T-helper 2 cell treated with Interferon-gamma antibody and Interleukin-4, amounts not matched to agents 5 μg/mL and 100 μg/mL, for 36 hours (primary cell): ENCODE measurements at regions not wholly inside any gene's neighbourhood (a gene's known extent, or its start where the extent isn't known, plus 50 kb on each side); places are given as distances from the start of the nearest gene placed in this dataset.

Source experiments
- DNase-seq: peaks from one replicate; pipeline ENCODE4 v3.0.0; 2021; ENCODE audit warnings: low spot score
- H3K27ac Mint-ChIP-seq: one replicate; pipeline ENCODE4 v1.8.0; 2021; ENCODE audit warnings: mild to moderate bottlenecking, mixed read lengths
- H3K27me3 Mint-ChIP-seq: one replicate; pipeline ENCODE4 v1.8.0; 2021; ENCODE audit warnings: low read depth, mixed read lengths
- H3K36me3 Mint-ChIP-seq: one replicate; pipeline ENCODE4 v1.8.0; 2021; ENCODE audit warnings: low read depth, mixed read lengths
- H3K4me1 Mint-ChIP-seq: one replicate; pipeline ENCODE4 v1.8.0; 2021; ENCODE audit warnings: low read depth, mixed read lengths
- H3K4me3 Mint-ChIP-seq: one replicate; pipeline ENCODE4 v1.8.0; 2022; ENCODE audit warnings: mild to moderate bottlenecking, moderate library complexity, mixed read lengths
- H3K9me3 Mint-ChIP-seq: one replicate; pipeline ENCODE4 v1.8.0; 2021; ENCODE audit warnings: mixed read lengths

- Mint-ChIP-seq H3K4me1 (no peaks in the 10 kb centered on the region), H3K4me3 (no peak overlapping the region), H3K27me3 (no peaks in the 10 kb centered on the region), H3K36me3 (no peaks in the 10 kb centered on the region), H3K9me3 (no peaks in the 10 kb centered on the region), H3K27ac (no peak overlapping the region)
- DNase-seq: no peak
Observed at GRCh38 chr21:41091616-41092015, 76.3 kb upstream of the BACE2 start.

DNA sequence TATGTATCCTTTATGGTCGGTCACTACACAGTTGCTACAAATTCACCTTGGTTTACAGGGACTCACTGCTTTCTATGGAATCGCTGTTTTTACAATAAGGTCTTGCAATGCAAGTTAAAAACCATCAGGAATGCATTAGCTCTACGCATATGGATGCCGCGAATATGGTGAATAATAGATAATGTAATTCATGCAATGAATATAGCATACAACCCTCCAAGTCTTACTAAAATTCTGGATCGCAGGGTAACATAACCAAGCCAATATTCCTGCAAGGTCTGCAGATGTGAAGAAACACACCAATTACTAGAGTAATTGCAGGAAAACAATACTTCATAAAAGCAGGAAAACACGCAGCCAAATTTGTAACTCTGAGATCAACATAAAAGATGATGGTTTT, 75.6 kb upstream of the BACE2 start:
- H3K9me3 Mint-ChIP-seq: no peaks in the 10 kb centered on the region
- no peak overlapping the region for H3K4me3 Mint-ChIP-seq
- no peaks in the 10 kb centered on the region for H3K36me3 Mint-ChIP-seq
- H3K27ac Mint-ChIP-seq: no peak overlapping the region
- DNase-seq: no peak
- no peaks in the 10 kb centered on the region for H3K4me1 Mint-ChIP-seq
- H3K27me3 Mint-ChIP-seq: no peaks in the 10 kb centered on the region

DNA sequence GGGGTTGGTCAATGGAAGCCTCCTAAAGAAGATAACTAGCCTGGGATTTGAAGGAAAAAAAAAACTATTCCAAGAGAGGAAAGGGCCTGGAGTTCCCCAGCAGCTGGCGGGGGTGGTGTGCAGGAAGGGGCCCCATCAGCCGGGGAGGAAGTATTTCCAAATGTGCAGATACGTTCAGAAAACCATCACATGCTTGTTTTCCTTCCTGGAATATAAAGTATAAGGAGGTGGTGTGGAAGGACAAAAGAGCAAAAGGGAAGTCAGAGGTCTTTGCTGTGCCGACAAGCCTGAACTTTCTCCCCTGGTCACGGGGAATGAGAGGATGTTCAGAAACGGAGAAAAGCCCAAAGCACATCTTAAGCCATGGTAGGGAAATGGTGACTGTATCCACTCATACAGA, 72.0 kb upstream of the BACE2 start:
- H3K27ac Mint-ChIP-seq: no peak overlapping the region
- H3K9me3 Mint-ChIP-seq: peaks cover 4% of the 10 kb centered on the region
- no peaks in the 10 kb centered on the region for H3K27me3 Mint-ChIP-seq
- no peak for DNase-seq
- H3K36me3 Mint-ChIP-seq: no peaks in the 10 kb centered on the region
- H3K4me1 Mint-ChIP-seq: no peaks in the 10 kb centered on the region
- H3K4me3 Mint-ChIP-seq: no peak overlapping the region

DNA sequence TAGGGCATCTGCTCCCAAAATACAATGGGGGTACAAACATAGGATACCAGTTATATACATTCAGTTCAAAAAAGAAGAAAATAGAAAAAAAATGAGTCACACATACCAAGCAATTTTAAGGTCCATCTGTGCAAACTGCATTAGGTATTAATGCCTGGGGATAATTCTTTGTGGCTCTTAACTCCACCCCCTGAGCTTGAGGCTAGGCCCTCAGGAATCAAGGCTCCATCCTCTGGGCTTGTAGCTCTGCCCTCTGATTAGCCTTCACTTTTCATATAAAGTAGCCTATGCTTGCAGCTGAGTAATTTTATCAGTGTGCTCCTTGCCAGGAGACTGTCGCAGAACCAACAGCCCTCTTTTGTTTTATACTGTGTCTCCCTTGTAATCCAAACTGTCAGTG, 69.9 kb upstream of the BACE2 start:
- Mint-ChIP-seq H3K27me3 (no peaks in the 10 kb centered on the region), H3K4me3 (no peak overlapping the region), H3K27ac (no peak overlapping the region), H3K4me1 (no peaks in the 10 kb centered on the region), H3K36me3 (no peaks in the 10 kb centered on the region), H3K9me3 (peaks cover 4% of the 10 kb centered on the region)
- no peak for DNase-seq

DNA sequence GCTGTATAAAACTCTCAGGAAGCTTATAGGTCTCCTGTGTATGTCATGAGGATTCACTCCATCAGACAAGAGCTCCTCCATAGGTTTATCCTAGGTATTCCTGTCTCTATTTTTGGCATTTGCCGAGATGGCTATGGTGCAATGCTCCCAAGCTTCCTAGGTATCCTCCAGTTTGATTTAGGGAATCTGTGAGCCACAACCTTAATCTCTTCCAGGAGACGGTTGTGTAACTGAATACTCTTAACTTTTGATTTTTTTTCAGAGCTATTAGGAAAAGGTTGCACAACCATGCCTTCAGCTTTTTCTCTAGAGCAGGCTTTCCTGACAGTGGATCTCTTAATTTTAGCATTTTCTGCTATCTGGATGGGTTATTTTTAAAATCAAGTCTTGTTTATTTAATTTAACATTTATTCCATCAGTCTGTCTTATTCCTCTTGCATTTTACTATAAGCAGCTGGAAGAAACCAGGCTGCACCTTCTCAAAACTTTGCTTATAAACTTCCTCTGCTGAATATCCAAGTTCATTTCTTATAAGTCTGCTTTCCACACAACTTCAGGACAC, 69.4 kb upstream of the BACE2 start:
- no peak for DNase-seq
- Mint-ChIP-seq H3K9me3 (peaks cover 4% of the 10 kb centered on the region), H3K36me3 (no peaks in the 10 kb centered on the region), H3K4me3 (no peak overlapping the region), H3K27me3 (no peaks in the 10 kb centered on the region), H3K27ac (no peak overlapping the region), H3K4me1 (no peaks in the 10 kb centered on the region)

GRCh38 chr21:41100826-41101550, 67.0 kb upstream of the BACE2 start:
- Mint-ChIP-seq H3K27me3 (peaks cover 5% of the 10 kb centered on the region), H3K9me3 (peaks cover 4% of the 10 kb centered on the region), H3K27ac (no peak overlapping the region), H3K36me3 (no peaks in the 10 kb centered on the region), H3K4me3 (no peak overlapping the region), H3K4me1 (no peaks in the 10 kb centered on the region)
- no peak for DNase-seq

DNA sequence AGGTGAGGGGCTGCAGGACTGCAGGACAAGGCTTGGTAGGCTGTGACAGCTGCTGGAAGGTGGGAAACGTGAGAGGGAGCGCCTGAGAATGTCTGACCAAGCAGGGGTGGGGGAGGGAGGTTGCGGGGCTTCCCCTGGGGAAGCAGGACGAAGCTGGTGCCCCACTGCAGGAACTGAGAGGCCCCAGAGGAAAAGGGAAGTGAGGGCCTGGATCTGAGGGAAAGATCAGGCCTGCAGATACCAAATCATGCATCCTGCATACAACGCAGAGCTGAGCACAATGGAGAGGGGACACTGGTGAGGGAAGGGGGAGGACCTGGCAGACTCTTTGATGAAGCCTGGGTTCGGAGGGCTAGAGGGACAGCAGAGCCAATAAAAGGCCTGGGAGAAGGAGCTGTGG, 65.7 kb upstream of the BACE2 start:
- peaks cover 5% of the 10 kb centered on the region for H3K27me3 Mint-ChIP-seq
- no peak overlapping the region for H3K4me3 Mint-ChIP-seq
- no peak for DNase-seq
- H3K9me3 Mint-ChIP-seq: peaks cover 4% of the 10 kb centered on the region
- no peaks in the 10 kb centered on the region for H3K4me1 Mint-ChIP-seq
- no peaks in the 10 kb centered on the region for H3K36me3 Mint-ChIP-seq
- H3K27ac Mint-ChIP-seq: no peak overlapping the region

- peaks cover 2% of the 10 kb centered on the region for H3K4me1 Mint-ChIP-seq
- H3K36me3 Mint-ChIP-seq: no peaks in the 10 kb centered on the region
- DNase-seq: no peak
- H3K27me3 Mint-ChIP-seq: peaks cover 7% of the 10 kb centered on the region
- no peak overlapping the region for H3K27ac Mint-ChIP-seq
- no peak overlapping the region for H3K4me3 Mint-ChIP-seq
- H3K9me3 Mint-ChIP-seq: no peaks in the 10 kb centered on the region
Observed at GRCh38 chr21:41107602-41108001, 60.4 kb upstream of the BACE2 start.

DNA sequence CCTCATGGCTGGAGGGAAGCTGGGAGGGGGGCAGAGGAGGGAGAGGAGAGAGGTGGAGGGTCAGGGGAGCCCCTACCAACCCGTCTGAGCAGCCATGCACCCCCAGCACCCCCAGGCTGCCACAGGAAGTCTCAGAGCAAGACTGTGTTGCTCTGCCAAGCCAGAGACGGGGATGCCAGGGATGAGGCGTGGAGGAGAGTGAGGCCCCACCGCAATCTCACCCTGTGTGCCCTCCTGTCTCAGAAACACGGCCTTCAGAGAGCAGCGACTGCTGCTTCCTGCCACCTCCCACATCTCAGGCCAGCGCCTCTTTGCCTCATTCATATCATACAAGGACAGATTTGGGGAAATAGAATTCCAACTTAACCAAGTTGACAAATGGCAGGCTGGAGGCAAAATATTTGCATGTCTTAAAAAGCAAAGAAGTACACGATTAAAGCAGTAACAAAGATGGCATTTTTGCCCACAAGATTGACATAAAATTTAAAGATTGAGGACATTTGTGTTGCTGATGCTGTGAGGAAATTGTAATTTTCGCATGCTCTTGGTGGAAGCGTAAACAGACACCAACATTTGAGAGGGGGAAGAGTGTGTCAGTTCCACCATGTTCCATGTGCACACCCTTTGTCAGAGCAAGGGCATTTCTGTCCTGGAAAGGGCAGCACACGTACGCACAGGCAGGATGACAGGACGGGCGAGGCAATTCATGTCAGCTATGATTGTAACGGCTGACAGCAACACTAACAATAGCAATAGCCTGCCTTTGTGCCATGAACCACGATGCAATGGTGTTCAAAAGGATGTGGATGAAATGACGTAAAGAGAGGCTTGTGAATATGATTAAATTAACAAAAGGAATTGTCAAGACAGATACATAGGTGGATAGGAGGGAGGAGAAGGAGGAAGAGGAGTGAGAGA, 59.0 kb upstream of the BACE2 start:
- Mint-ChIP-seq H3K27ac (no peak overlapping the region), H3K4me1 (peaks cover 12% of the 10 kb centered on the region), H3K27me3 (peaks cover 11% of the 10 kb centered on the region), H3K36me3 (no peaks in the 10 kb centered on the region), H3K9me3 (no peaks in the 10 kb centered on the region), H3K4me3 (no peak overlapping the region)
- DNase-seq: no peak

DNA sequence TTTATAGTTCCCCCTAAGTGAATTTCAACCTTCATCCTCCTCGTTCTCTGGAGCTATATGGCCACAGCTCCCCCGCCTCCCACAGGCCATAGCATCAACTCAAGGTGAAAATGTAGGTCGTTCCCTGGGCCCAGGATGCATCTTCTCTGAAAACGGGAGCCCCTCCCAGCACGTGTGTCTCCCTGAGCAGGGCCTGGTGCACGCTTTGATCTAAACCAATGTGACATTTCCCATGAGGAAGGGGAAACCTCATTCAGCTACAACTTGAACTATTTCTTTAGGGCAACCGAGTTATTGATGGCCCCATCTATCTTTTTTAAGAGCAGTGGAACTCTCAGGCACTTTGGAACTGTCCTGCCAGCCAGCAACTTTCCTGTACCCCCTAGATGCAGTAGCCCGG, 57.8 kb upstream of the BACE2 start:
- no peak for DNase-seq
- H3K27me3 Mint-ChIP-seq: peaks cover 6% of the 10 kb centered on the region
- H3K4me1 Mint-ChIP-seq: peaks cover 12% of the 10 kb centered on the region
- H3K36me3 Mint-ChIP-seq: no peaks in the 10 kb centered on the region
- H3K9me3 Mint-ChIP-seq: no peaks in the 10 kb centered on the region
- no peak overlapping the region for H3K4me3 Mint-ChIP-seq
- no peak overlapping the region for H3K27ac Mint-ChIP-seq

DNA sequence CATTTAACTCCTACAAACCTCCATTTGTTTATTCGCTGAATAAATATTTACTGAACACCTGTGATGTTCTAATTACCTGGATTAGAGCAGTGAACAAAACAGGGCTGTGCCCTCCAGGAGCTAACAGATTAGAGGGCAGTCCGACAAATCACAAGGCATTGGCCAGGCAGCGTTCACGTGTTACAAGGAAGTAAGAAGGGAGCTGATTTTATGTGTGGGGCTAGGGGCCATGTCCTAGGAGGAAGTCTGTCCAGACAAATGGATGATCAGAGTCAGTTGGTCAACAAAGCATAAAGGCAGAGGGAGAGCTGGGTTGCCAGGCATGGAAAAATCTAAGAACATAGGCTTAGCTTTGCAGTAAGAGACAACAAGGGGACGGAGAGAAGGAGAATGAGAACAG, 57.3 kb upstream of the BACE2 start:
- H3K36me3 Mint-ChIP-seq: no peaks in the 10 kb centered on the region
- DNase-seq: no peak
- H3K4me3 Mint-ChIP-seq: no peak overlapping the region
- H3K27ac Mint-ChIP-seq: no peak overlapping the region
- H3K9me3 Mint-ChIP-seq: no peaks in the 10 kb centered on the region
- peaks cover 6% of the 10 kb centered on the region for H3K27me3 Mint-ChIP-seq
- peaks cover 12% of the 10 kb centered on the region for H3K4me1 Mint-ChIP-seq

DNA sequence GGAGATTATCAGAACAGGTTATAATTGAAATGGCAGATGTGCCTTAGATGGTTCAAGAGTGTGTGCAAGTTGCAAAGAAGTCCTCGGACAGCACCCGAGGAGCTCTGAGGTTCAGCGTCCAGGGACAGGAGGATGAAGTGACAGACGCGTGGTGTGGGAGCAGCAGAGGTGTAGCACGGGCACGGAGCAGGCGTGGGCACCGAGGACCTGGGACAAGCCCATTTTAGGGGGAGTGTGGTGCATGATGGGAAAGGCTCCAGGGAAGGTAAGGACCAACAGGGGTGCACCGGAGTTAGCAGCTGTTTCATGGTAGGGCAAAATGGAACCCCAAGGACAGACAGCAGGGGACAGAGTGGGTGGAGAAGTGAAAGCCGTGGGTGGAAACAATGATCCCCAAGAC, 56.3 kb upstream of the BACE2 start:
- Mint-ChIP-seq H3K4me3 (no peak overlapping the region), H3K4me1 (peaks cover 12% of the 10 kb centered on the region), H3K9me3 (no peaks in the 10 kb centered on the region), H3K27ac (no peak overlapping the region), H3K27me3 (peaks cover 6% of the 10 kb centered on the region), H3K36me3 (no peaks in the 10 kb centered on the region)
- DNase-seq: no peak

DNA sequence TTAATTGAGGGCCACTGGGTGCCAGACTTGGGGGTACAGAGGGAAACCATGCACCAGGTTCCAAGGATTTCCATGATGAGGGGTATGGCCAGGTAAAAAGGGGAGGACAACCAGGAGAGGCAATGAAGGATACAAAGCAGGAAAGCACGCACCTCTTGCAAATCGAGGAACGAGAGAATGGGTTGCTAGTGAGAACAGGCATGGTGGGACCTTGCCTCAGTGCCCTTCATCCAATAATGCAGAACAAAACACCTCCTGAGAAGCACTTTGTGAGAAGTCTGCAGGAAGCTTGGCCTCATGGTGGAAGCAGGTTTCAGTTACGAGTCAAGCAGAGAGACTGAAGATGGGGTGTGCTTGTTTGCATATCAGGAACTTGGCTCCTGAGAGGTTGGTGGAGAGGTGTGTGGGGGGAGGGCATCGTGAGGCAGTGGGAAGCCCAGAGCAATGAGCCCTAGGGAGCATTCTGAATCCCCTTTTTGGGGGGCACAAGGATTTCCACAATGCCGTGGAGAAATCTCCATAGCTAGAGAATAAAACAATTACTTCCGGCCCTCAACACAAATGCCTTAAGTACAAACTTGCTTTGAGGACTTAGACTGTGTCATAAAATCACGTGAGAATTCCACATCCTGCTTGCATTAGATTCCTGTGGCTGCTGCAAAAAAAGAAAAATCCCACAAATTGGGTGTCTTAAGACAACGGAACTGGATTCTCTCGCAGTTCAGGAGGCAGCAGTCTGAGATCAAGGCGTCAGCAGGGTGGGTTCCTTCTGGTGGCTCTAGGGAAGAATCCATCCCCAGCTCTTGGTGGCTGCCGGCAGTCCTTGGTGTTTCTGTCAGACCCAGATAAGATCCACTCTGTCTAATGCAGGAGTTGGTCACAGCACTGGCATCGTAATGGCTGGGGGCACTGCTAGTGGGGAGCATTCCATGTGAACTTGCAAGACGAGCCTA, 54.9 kb upstream of the BACE2 start:
- Mint-ChIP-seq H3K27me3 (peaks cover 6% of the 10 kb centered on the region), H3K4me1 (peaks cover 12% of the 10 kb centered on the region), H3K36me3 (no peaks in the 10 kb centered on the region), H3K27ac (peak overlapping the region; percentile 60), H3K4me3 (peak overlapping the region; percentile 71), H3K9me3 (no peaks in the 10 kb centered on the region)
- DNase-seq: no peak
